ENCODE measurements at regions not wholly inside any gene's neighbourhood (a gene's known extent, or its start where the extent isn't known, plus 50 kb on each side); places are given as distances from the start of the nearest gene placed in this dataset.
"Not testable (repeated sequence)": the region's sequence is repeated elsewhere in the genome, so short reads cannot be mapped to it uniquely, and the experiment has no call there.

DNA sequence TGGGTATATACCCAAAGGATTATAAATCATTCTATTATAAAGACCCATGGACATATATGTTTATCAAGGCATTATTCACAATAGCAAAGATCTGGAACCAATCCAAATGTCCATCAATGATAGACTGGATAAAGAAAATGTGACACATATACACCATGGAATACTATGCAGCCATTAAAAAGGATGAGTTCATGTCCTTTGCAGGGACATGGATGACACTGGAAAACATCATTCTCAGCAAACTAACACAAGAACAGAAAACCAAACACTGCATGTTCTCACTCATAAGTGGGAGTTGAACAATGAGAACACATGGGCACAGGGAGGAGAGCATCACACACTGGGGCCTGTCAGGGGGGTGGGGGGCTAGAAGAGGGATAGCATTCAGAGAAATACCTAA lies 136.9 kb upstream of the ST8SIA4 start:
- not testable (repeated sequence) for DNase-seq (ENCODE audit: low spot score)

DNA sequence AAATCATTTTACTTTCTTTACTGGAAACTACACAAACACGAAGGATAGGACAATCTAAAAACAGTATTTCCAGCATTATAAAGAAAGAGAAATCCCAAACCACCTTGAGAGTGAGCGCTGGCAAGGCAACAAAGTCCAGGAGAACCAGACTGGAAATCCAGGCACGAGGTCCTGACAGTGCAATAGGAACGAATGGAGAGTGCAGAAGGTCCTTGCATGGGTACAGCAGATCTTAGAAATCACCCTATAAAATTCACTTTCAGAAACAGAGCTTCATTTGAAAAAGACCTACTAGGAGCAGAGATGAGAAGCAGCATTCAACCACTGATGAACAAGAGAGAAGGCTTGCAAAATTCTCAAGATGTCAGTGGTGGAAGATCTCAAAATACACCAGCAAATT lies 133.7 kb upstream of the ST8SIA4 start:
- DNase-seq (ENCODE audit: low spot score), result no peak

DNA sequence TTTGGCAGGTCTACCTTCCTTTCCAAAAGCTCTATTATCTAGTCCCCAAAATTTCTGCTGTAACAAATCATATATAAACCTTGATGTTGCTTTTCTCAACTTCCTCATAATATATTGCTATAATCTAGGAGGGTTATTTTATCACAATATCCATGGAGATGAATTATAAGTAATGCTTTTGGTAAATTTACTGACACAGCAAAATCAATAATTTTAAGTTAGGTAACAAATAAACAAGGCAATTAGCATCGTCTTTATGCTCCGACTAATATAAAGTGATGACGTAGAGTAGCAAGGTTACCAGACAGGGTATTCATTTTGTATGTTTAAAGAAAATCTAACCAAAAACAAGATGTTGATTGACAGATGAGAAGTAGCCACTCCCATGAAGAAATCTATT lies 132.3 kb upstream of the ST8SIA4 start:
- no peak for DNase-seq (ENCODE audit: low spot score)

DNA sequence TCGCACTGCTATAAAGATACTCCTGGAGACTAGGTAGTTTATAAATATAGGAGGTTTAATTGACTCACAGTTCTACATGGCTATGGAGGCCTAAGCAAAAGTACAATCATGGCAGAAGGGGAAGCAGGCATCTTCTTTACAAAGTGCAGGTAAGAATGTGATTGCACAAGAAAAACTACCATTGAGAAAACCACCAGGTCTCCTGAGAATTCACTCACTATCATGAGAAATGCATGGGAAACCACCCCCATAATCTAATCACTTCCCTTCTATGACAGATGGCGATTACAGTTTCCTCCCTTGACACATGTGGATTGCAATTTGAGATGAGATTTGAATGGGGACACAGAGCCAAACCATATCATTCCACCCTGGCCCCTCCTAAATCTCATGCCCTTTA lies 121.2 kb upstream of the ST8SIA4 start:
- no peak for DNase-seq (ENCODE audit: low spot score)

DNA sequence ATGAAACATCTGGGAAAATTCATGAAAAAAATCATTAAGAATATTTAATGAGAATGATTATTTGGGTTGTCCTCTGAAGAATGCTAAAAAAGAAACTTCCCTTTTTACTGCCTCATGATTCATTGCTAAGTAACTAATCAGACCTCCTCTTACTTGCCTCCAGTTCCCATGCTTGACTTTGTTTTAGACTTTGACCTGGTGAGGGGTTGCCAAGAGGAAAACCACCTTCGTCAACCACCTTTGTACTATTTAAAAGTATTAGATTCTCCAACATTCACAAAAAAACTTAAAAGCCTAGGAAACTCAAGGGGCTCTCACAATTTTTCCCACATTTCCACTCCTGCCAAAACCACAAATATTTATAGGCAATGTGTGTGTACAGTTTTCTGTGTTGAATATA lies 115.2 kb upstream of the ST8SIA4 start:
- DNase-seq (ENCODE audit: low spot score), result no peak

- no peak for DNase-seq (ENCODE audit: low spot score)
Observed at GRCh38 chr5:101012880-101013279, 109.8 kb upstream of the ST8SIA4 start.

DNA sequence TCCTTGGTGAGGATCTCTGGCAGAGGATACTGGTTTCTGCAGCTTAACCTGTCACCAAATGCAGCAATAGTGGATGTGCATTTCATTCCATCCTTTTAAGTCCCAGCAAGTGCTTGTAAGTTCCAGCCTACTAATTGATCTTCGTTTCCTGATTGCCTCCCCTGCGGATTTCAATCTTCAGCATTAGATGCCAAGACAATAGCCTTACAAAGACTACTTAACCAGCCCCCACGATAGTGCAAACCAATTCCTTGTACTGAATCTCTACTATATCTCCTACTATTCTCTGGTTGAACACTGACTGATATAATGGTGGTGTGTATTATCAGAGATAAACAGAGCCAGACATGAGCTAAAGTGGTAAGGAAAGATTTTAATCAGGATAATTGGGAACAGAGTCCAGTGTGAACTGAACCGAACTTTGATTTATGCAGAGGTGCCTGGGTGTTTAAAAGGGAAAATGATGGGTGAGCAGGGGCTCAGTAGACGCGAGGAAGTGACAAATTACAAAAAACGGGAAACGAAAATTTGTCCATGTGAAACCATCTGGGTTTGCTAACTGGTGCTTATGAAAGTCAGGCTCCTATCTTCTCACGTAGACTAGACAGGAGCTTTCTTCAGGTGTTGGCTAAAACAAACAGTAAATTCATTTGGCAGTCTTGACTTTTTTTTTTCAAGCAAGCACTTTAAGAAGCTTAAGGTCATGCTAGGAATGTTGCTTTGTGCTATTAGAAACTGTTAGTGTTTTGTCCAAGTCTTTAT lies 106.9 kb upstream of the ST8SIA4 start:
- no peak for DNase-seq (ENCODE audit: low spot score)

DNA sequence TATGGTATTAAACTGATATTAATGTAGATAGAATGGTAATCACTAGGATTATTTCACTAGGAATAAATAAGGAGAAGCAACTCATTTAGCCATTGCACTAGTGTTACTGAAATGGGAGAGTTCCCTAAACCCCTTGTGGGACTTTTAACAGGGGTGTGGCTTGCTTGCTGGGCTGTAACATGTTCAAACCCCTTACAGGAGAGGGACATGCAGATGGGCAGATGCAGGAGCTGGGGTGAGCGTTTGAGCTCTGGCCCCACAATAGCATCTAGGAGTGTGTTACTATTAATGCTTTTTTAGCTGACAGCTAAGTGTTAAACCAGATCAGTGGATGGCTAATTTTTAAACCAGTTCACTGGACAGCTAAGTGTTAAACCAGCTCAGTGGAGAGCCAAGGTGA lies 89.3 kb upstream of the ST8SIA4 start:
- no peak for DNase-seq (ENCODE audit: low spot score)

DNA sequence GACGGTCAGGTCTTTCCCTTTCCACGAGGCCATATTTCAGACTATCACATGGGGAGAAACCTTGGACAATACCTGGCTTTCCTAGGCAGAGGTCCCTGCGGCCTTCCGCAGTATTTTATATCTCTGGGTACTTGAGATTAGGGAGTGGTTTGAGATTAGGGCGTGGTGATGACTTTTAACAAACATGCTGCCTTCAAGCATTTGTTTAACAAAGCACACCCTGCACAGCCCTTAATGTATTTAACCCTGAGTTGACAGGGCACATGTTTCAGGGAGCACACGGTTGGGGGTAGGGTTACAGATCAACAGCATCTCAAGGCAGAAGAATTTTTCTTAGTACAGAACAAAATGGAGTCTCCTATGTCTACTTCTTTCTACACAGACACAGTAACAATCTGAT lies 80.5 kb upstream of the ST8SIA4 start:
- not testable (repeated sequence) for DNase-seq (ENCODE audit: low spot score)

DNA sequence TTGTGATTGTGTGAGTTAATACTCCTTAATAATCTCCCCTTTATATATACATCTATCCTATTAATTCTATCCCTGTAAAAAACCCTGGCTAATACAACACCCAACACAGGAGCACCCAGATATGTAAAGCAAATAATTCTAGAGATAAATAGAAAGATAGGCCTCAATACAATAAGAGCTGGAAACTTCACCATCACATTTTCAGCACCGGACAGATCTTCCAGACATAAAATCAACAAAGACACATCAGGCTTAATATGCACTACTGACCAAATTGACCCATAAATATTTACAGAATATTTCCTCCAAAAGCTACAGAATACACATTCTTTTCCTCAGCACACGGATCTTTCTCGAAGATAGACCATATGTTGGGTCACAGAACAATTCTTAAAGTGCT lies 71.0 kb upstream of the ST8SIA4 start:
- DNase-seq (ENCODE audit: low spot score), result no peak

DNA sequence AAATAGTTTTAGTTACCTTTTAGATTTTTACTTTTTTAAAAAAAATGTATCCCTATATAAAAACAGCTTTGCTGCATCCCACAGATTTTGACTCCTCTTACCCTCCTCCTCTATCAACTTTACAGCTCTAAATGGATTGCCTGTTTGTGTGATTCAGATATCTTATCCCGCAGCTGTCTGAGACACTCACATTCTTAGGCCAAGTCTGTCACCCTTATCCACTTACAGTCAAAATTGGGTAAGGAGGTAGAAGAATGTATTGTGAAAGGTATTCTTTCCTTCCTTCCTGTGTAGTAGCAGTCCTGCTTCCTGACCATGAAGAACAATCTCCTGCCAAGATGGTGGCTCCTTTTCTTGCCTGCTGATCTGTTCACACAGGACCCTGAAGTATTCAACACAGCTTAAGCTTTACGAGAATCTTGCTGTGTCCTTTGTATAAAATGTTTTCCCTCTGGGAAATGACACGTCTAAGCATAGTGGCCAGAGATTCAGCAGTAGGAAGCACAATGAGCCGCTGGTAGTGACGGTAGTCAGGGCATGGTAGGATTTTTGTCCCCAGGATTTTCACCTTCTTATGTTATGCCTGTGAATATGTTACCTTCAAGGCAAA lies 67.7 kb upstream of the ST8SIA4 start:
- DNase-seq (ENCODE audit: low spot score), result no peak

DNA sequence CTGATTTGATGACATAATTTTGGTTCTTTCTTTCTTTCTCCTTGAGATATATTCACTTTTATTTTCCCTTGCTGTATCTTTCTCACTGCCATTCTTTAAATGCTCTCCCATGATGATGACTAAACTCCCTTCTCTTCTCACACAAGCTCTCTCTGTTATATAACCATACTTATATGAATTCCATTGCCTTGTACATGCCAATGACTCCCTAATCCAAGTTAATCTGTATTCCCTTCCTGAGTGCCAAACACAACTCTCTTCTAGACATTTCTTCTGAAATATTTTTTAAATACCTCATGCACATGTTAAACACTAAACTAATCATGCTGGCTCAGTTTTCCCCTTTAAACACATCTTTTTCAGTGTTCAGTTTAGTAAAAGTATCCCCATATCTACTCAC lies 62.2 kb upstream of the ST8SIA4 start:
- no peak for DNase-seq (ENCODE audit: low spot score)

Data from H4 (cell line).